Amygdala (tissue), 56 donors: ENCODE measurements at regions not wholly inside any gene's neighbourhood (a gene's known extent, or its start where the extent isn't known, plus 50 kb on each side); places are given as distances from the start of the nearest gene placed in this dataset.

ENCODE experiments used
- DNase-seq, 56 donors: peaks; one replicate each; lab custom pipeline; 2025; lab: John Stamatoyannopoulos, UW

DNA sequence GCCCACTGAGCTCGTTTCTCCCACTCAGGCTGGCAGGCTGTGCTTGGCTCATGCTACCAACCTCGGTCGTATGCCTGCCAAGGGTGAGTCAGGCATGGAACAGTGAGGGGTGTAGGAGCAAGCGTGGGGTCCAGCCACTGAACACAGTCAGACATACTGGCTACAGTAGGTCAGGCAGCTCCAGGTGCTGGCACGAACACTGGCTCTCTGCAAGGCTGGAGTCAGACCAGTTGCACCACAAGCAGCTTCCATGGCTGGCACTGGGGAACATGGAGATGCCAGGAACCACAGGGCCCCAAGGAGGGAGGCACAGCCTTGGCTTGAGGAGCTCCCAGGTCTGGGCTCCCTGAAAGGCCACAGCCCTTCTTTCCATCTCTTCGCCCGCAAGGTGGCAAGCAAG lies 410.7 kb upstream of the KIRREL3 start:
- DNase-seq, result no peak

DNA sequence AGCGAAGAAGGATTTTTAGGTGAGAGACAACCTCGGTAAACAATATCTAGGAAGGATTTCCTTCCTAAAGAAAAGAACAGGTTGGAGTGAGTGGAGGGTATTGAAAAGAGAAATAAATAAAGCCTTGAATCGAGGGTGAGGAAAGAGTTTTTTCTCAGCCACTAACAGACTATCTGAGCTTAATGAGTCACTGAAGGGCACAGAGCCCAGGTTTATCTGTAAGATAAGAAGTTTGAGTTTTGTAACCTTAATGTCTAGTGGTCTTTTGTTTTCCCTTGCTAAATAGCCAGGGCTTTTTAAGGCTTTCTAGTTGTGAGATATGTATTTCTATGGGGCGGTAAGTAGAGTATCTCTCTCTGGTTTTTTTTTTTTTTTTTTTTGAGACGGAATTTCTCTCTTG lies 394.5 kb upstream of the KIRREL3 start:
- no peak for DNase-seq

DNA sequence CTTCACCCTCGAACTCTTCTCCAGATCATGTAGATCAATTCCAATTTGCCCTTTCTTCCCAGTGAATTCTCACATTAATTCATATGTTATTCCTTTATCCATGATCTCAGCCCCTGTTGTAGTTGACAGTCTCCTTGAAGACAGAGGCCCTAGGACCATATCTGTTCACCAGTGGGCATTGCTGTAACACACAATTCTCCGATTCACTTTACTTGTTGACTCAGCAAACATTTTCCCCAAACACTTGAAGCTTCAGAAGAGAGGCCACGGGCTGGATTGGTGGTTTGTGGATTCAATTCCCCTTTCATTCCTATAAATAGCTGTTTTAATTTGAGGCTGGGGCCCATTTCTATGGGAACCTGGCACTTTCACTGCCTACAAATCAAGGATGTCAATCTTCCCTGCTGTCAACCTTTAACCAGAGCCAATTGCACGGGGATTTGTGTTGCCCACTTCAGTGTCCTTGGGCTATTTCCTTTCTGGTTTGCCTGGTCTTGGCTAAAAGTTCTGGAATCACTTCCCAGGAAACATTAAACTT lies 393.0 kb upstream of the KIRREL3 start:
- no peak for DNase-seq

DNA sequence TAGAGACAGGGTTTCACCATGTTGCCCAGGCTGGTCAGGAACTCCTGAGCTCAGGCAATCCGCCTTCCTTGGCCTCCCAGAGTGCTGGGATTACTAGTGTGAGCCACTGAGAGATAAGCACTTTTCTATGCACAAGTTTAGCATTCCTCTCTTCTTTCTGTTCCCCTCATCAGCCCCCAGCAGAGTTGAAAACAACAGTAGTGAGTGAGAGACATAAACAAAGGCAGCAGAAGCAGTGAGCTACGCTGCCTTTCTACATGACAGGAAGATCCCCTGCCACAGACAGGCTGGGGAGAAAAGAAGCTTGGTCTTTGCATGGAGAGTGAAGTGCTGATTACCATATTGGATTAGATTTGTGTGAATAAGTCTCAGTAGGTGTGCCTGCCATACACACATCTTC lies 392.0 kb upstream of the KIRREL3 start:
- DNase-seq, result no peak

DNA sequence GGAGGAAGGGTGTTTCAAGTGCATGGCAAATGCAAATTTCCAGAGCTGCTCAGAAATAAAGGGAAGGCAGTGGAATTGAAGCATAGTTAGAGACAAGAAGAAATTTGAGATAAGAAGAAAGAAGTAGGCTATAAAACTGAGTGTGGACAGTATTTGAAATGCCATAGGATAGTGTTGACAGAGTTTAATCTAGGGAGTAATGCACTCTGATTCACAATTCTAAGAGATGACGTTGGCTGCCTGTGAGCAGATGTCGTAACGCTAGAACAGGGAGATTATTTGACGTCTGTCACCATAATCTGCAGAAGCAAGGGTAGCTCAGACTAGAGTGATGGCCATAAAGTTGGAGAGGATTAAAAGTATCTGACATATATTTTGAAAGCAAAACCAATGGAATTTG lies 389.9 kb upstream of the KIRREL3 start:
- no peak for DNase-seq

DNA sequence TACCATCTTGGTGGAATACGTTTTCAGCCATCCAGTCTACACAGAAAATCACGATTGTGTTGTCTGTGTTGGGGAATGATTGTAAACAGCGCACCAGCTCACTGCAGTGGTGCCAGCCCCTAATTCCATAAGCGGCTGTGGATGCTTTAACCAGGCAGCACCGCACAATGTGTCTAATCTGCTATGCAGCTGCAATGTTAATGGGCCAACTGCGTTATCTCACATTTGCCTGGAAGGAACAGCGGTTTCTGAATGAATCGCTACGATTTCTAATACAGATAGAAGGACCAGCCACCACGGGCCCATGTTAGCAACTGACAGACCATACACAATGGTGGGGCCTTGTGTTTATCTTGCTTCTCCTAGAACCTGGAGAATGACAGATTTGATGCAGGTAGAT lies 384.5 kb upstream of the KIRREL3 start:
- DNase-seq, result no peak

DNA sequence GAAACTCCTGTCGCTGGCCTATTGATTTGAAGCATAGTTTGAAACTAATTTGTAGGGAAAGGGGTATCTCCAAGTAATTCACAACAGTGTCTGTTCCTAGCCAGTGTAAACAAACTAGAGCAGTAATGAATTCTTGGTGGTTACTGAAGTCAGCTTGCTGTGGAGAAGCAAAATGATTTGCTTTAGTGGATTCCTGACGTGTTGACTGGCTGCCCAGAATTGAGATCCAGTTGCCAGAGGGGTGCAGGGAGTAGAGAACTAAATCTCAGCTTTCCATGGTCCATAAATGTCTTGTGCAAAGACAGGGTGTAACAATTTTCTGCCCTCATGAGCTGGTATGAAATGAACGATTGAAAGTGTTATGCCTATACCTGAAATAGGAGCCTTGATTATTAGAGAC lies 382.5 kb upstream of the KIRREL3 start:
- DNase-seq, result no peak

DNA sequence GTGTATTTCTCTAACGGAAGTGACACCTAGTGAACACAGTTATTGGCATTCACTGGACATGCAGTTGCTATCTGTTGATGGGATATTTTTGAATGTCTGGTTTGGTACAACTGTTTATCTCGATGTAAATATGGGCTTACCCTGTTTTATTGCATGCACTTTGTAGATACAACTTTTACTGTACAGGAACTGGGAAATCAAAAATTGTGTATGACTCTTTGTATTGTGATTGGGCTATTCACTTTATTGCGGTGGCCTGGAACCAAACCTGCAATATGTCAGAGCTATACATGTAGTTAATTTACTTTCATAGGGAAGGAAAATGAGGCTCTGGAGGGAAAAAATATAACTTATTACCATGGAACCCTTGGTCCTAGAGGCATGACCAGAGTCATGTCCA lies 380.7 kb upstream of the KIRREL3 start:
- no peak for DNase-seq

DNA sequence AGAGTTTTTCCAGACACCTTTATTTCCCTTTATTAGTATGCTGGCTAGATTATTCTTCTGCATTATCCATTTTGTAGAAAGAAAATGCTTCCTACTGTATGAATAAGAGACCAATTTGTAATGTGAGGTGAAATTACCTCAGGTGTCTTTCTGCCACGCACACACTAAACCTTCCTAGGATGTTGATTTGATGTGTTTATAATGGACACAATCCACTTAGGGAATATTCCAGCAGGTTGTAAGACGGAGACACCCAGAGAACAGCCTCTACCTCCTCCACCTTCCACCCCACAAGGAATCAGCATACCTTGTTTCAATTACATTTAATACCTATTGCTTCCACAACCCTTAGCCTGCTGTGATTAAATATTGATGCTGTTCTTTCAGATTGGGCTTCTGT lies 379.1 kb upstream of the KIRREL3 start:
- no peak for DNase-seq

DNA sequence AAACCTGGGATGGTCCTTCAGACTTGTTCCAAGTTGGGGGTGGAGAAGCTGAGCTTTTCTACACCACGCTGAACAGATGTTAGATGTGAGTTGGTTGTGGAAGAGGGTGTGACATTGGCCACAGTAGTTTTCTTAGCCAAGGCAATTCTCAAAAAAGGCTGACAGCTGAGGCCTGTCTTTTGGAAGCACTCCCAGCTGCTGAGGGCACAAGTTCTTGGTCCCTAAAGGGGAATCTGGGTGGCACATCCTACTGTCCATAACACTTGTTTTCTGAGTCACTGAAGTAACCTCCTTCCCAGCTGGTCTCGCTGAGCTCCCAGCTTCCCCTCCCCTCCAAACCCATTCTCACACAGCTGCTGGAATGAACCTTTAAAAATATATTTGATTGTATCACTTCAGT lies 375.7 kb upstream of the KIRREL3 start:
- no peak for DNase-seq

DNA sequence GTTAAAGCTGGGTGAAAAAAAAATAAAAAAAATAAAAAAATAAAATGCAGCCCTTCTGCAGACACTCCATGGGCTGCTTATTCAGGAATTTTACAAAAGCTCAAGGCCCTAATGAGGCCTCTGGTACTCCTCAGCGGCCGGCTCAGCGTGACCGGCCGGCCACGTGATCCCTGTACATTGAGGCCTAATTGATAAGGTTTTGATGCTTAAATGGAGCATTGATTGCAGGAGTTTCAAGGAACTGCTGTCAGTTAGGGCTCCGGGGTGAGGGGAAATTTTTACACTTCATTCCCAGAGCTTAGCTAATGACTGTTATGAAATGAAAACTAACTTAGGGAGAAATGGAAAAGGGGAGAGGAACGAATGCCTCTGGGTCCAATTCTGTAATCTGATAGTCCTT lies 368.8 kb upstream of the KIRREL3 start:
- no peak for DNase-seq

DNA sequence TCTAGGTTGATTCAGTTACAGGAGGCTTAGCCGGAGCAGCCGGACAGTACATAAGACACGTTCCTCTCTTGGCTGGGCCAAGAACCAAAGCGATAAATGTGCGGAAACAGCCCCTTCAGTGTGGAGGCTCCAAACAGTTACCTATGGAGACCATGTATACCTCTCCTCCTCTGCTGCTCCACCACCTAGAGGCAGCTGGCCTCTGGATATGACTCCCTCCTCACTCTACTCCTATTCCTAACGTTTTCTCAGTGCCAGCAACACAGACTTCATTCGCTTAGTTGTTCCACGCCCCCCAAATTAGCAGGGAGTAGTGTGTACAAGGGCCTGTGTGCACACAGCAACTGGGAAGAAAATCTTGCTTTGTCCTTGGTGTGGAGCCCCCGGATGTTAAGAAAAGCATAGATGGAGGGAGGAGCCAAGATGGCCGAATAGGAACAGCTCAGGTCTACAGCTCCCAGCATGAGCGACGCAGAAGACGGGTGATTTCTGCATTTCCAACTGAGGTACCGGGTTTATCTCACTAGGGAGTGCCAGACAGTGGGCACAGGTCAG lies 362.3 kb upstream of the KIRREL3 start:
- DNase-seq, result no peak

DNA sequence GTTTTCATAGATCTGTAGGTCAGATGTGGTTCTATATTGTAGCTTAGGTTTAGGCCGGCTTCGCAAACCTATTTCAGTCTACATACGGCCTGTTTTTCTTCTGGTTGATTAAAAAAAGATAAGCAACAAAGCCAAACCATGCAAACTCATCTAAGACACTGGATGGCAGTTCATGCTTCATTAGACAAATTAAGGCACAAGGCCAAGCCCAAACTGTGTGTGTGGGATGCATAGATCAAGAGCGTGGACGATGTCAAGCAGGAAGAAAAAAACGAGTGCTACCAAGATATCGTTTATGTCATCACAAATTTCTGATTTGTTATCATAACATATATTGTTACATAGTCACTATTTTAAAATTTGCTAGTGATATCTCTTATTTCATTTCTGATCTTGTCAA lies 357.6 kb upstream of the KIRREL3 start:
- DNase-seq, result no peak

DNA sequence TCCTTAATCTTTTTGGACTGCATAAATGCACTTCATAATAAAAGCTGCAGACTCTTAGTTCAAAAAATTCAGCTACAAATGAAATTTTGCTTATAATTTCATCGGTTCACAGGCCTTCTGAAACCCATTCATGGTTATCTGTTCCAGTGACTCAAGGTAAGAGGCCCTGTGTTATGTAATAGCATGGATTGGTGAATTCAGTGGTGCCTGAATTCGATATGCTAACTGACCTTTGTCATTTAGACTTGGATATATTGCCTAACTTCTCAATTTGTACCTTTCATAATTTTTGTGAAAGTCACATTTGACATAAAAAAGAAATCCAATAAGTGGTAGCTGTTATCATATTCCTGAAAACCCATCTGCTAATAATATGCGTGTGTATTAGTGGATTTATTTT lies 349.9 kb upstream of the KIRREL3 start:
- no peak for DNase-seq

DNA sequence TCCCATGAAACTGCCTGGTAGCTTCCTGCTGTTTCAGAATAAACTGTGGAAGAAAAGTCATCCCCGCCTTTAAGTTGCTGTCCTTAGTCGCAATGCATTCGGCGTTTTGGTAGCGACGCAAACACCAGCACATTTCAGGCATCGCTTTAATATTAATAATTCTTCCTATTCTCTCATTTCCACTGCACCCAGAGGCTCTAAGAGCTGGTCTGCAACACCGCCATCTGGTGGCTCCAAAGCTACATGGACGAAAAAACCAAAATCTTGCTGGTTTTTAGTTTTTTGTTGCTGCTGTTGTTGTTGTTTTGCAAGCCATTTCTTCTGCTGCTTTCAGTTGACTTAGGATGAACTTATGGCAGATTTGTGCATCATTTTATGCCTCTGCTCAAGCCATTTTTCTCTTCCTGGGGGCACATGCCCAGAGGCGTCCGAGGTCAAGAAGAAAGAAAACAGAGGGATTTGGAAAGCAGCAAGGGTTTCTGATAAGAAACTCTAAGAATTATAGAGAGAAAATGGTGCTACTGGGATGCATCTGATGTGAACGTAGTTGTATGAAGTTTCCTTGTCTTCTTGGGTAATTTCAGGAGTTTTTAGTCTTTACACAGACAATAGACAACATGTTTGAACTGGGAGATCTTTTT lies 345.4 kb upstream of the KIRREL3 start:
- DNase-seq, result peak in 31 of 56 donors; percentile 1 to 58 (median 10)

DNA sequence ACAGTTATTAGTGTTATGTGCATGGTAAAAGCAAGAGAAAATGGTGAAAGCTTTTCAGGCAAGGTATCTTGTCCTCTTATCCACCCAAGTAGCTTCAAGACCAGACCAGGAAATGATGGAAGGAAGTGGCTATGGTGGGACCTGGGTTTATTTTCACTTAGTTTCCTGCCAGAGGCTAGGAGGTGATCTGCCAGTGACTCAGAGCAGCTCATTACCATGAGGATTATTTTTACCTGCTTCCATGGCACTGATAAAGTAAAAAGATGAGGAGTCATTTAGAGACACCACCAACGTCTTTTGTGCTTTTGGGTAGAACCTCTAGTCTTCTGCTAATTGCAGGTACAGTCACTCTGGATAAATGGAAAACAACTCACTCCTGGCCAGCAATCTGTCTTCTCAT lies 339.9 kb upstream of the KIRREL3 start:
- DNase-seq, result no peak

DNA sequence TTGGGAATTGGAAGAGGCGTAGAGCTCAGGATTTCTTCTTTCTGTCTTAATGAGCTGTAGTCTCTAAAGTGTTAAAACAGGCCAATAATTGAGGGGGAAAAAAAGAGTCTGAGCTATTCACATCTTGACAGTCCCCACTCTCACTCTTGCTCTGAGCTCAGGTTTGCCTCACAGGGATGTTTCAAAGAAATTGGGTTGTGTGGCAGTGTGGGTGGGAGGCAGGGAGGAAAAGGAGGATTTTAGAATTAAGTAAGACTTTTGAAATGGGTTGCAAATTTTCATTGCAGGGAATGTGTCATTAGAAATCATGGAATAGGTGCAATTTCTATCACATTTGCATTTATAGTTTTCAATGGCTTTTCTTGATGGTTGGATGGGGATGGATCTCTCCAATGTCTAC lies 338.8 kb upstream of the KIRREL3 start:
- DNase-seq, result no peak

DNA sequence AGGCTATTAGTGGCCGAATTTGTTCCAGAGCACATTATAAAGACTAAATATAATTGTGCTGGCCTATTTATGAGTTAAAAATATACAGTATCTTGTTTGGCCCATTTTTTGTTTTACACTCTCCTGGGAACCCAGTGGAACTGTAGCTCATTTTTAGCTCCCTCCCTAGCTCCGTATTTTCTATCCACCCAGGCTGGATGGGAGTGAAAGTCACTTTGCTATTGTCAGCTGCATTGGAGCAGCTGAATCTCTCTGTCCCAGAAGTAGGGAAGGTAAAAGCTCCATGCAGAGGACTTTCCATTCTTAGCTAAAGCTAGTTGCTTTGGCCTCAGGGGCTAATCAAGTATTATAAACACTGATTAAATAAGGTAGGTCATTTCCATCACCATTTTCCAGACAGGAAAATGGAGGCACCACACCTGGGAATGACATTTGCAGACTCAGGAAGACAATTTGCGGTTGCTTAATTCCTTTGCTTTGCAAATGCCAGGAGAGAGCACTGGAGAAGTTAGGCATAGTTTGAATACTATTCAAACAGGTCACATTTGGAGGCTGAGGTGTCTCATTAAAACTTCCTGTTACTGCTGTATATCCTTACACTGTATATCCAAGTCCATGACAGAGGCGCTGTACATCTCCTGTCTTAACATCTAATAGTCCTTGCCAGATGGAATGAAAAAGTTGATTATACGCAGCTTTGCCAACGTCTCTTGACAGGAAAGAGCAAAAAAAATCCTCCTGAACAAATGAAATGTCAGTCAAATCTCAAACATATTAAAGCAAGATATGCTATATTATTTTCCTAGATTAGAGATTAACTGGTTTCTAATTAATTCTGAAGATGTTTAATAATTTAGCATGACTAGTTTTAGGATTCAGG lies 338.1 kb upstream of the KIRREL3 start:
- no peak for DNase-seq

DNA sequence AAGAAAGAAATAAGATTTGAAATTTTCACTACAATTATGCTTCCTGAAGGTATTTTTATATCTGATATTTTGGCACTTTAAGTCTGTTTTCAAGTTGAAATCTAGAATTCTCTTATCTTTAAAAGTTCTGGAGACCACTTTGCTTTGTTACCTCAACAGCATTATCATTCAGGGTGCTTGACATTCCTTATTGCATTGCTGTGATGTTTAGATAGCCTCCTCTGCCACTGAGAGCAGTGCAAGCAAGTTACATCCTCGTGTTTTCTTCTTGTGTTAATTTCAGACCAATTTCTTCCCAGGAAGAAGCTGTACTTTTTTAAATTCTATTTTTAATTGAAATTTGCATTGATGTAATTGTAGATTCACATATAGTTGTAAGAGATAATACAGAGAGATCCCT lies 333.9 kb upstream of the KIRREL3 start:
- DNase-seq, result no peak

DNA sequence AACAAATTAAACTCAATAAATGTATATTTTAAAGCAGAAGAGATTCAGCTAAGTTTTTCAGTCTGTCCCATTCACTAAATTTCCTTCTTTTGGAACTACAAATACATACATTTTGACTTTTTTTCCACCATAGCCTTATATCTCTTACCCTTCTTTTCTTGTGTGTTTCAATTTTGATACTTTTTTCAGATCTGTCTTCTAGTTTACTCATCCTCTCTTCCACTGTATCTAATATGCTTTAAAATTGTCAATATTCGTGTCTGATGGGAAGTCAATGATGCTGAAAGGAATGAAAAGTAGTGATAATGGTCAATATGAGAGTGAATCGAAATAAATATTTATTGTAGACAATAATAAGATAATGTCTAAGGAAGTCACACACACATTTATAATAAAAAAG lies 332.3 kb upstream of the KIRREL3 start:
- no peak for DNase-seq

DNA sequence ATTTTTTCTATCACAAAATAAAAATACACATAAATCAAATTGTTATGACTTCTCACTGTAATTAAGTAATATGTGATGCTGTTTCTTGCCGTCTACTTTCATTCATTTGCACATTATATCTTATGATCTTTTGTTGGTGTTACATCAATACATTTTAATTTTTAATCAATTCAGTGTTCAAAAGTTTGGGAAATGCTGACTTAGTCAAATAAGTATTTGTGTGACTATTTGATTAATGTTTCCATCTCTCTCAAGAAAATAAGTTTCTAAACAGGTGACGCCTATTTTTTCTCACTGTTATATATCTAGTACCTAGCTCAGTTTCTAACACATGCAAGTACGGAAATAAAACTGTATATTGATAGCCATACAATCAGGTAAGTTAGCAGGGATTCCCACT lies 329.5 kb upstream of the KIRREL3 start:
- no peak for DNase-seq

DNA sequence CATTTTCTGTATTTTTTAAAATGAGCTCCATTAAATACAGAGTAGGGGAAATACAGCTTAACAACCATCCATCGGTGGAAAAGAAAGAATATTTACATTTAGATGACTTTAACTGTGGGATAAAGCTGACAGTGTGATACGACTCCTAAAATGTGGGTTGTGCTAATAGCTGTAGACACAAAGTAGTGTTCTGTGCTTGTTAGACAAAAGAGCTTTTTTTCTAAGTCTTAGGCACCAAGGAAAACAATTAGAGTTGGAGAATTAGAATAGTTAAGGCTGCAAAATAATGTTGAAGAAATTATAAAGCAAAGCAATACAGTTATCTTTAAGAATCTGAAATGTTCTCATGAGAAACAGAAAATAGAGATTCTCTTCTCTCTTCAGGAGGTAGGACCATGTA lies 307.7 kb upstream of the KIRREL3 start:
- DNase-seq, result peak in 1 of 56 donors; percentile 1
